PC-9 (cell line): ENCODE measurements at regions not wholly inside any gene's neighbourhood (a gene's known extent, or its start where the extent isn't known, plus 50 kb on each side); places are given as distances from the start of the nearest gene placed in this dataset.

Experiments
- BruUV-seq: library from RNA; stranded (reverse); fragments of 400-500 nt; replicated peaks from 2 replicates; lab custom pipeline; 2021; lab: Mats Ljungman, UMichigan
- CTCF ChIA-PET: fragments of 300-600 bp; sonication (Branson Sonifier 250); formaldehyde crosslinking; loops from one replicate; lab custom pipeline; 2022; ENCODE audit warnings: antibody characterized with exemption; lab: Charles Lee
- POLR2A ChIA-PET: fragments of 300-600 bp; sonication (Branson Sonifier 250); formaldehyde crosslinking; loops from one replicate; lab custom pipeline; 2022; ENCODE audit warnings: antibody characterized with exemption; ENCODE audit not compliant: unreplicated experiment; lab: Charles Lee
- DNase-seq, 2 experiments: peaks; one replicate each; pipeline versions ENCODE4 v3.0.0 to v3.0.0-alpha.2; 2015 to 2022; ENCODE audit warnings: mixed read lengths in 1 of 2
- H2AFZ ChIP-seq: fragments of 200-600 bp; sonication (generic); 2 replicates; pipeline ENCODE4 v1.8.1; 2017; ENCODE audit warnings: antibody characterized with exemption
- H3F3A ChIP-seq: fragments of 200-600 bp; sonication (generic); 2 replicates; pipeline ENCODE4 v1.8.1; 2017; ENCODE audit warnings: antibody characterized with exemption, mild to moderate bottlenecking, low read depth; ENCODE audit not compliant: insufficient read depth
- H3K27ac ChIP-seq: fragments of 200-600 bp; sonication (generic); 2 replicates; pipeline ENCODE4 v1.6.1; 2016; ENCODE audit warnings: mixed run types
- H3K27me3 ChIP-seq: fragments of 200-600 bp; sonication (generic); 2 replicates; pipeline ENCODE4 v1.6.1; 2016; ENCODE audit warnings: low read depth, mixed run types; ENCODE audit not compliant: insufficient read depth
- H3K36me3 ChIP-seq: fragments of 200-600 bp; sonication (generic); 2 replicates; pipeline ENCODE4 v1.6.1; 2016; ENCODE audit warnings: low read depth, mixed run types
- H3K4me1 ChIP-seq: fragments of 200-600 bp; sonication (generic); replicated peaks from 2 replicates; pipeline ENCODE4 v1.6.1; 2016; ENCODE audit warnings: mixed run types; ENCODE audit not compliant: insufficient read depth
- H3K4me2 ChIP-seq: fragments of 200-600 bp; sonication (generic); 2 replicates; pipeline ENCODE4 v1.6.1; 2017; ENCODE audit warnings: mixed run types
- H3K4me3 ChIP-seq: fragments of 200-600 bp; sonication (generic); 2 replicates; pipeline ENCODE4 v1.6.1; 2016; ENCODE audit warnings: mixed run types
- H3K79me2 ChIP-seq: fragments of 200-600 bp; sonication (generic); 2 replicates; pipeline ENCODE4 v1.6.1; 2017; ENCODE audit warnings: low read depth, mixed run types
- H3K9me2 ChIP-seq: fragments of 200-600 bp; sonication (generic); 2 replicates; pipeline ENCODE4 v1.8.1; 2017; ENCODE audit warnings: mild to moderate bottlenecking; ENCODE audit not compliant: insufficient read depth
- H3K9me3 ChIP-seq: fragments of 200-600 bp; sonication (generic); 2 replicates; pipeline ENCODE4 v1.8.1; 2016; ENCODE audit warnings: low read depth; ENCODE audit not compliant: insufficient read depth
- H4K20me1 ChIP-seq: fragments of 200-600 bp; sonication (generic); 2 replicates; pipeline ENCODE4 v1.8.1; 2017; ENCODE audit not compliant: insufficient read depth
- EZH2 ChIP-seq: fragments of 200-600 bp; sonication (generic); IDR thresholded peaks from 2 replicates; pipeline ENCODE4 v1.8.0; 2017; ENCODE audit warnings: antibody characterized with exemption, low read depth
- intact Hi-C: fragments of 100-400 bp; cut with micrococcal nuclease; formaldehyde crosslinking; loops from one replicate; pipeline ENCODE4 v1.10.0; 2022; ENCODE audit not compliant: unreplicated experiment
- TF ChIP-seq, protein P1 (sequence below): fragments of 200-600 bp; sonication (generic); conservative IDR thresholded peaks from 2 replicates; pipeline ENCODE4 v1.6.1; 2017; ENCODE audit warnings: mixed run types, antibody characterized with exemption, mild to moderate bottlenecking, moderate library complexity

DNA sequence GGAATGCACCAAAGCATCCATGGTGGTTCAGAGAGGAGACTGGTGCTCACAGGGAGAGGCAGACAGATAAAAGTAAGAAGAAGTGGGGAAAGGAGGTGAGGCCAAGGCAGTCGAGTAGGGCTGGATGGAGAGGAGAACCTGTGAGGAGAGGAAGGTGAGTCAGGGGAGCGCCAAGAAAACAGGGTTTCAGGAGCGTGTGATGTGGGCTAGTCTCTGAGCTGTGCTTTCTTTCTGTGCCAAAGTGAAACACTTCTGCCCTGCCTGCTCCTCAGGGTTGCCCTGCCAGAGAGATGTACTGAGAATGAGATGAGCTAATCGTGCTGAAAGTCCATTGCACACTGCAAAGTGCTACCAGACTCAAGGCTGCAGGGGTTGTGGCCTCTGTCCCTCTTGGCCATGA lies 310.7 kb upstream of the CCL2 start:
- no peak for DNase-seq
- no peaks in the 10 kb centered on the region for H3K36me3 ChIP-seq
- H2AFZ ChIP-seq = no peak overlapping the region
- no peaks in the 10 kb centered on the region for H3K9me3 ChIP-seq
- H3K79me2 ChIP-seq = no peaks in the 10 kb centered on the region
- H3K4me1 ChIP-seq = no peaks in the 10 kb centered on the region
- no peaks in the 10 kb centered on the region for H3F3A ChIP-seq
- no TSS peak for BruUV-seq
- ChIA-PET POLR2A (no interaction called here), CTCF (no interaction called here)
- H3K4me3 ChIP-seq = no peak overlapping the region
- peaks cover 33% of the 10 kb centered on the region; the same call in 1 of the 2 replicates for H3K27me3 ChIP-seq
- no peak for TF ChIP-seq EZH2
- TF ChIP-seq, protein P1, sequence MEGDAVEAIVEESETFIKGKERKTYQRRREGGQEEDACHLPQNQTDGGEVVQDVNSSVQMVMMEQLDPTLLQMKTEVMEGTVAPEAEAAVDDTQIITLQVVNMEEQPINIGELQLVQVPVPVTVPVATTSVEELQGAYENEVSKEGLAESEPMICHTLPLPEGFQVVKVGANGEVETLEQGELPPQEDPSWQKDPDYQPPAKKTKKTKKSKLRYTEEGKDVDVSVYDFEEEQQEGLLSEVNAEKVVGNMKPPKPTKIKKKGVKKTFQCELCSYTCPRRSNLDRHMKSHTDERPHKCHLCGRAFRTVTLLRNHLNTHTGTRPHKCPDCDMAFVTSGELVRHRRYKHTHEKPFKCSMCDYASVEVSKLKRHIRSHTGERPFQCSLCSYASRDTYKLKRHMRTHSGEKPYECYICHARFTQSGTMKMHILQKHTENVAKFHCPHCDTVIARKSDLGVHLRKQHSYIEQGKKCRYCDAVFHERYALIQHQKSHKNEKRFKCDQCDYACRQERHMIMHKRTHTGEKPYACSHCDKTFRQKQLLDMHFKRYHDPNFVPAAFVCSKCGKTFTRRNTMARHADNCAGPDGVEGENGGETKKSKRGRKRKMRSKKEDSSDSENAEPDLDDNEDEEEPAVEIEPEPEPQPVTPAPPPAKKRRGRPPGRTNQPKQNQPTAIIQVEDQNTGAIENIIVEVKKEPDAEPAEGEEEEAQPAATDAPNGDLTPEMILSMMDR = no peak
- no peaks in the 10 kb centered on the region for H4K20me1 ChIP-seq
- H3K9me2 ChIP-seq = no peaks in the 10 kb centered on the region
- intact Hi-C loops = no loop called here
- no peak overlapping the region for H3K27ac ChIP-seq
- no peak overlapping the region for H3K4me2 ChIP-seq

DNA sequence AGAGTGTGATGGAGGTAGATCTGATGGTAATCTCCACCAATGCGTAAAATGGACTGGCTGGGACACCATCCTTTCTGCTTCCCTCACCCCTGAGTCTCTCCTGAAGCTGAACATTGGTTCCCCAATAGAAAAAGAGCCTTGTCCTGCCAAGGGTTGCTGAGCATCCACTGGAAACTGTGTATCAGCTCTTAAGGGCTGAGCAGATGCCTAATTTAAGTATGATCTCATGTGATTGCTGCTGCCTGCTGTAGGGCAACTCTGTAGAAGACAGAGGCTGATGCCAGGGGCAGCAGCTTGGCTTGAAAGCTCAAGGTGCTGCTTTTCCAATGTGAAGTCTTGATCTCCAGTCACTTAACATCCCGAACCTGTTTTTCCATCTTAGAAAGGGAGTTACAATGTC lies 310.3 kb upstream of the CCL2 start:
- H3K79me2 ChIP-seq = no peaks in the 10 kb centered on the region
- no TSS peak for BruUV-seq
- H3K27ac ChIP-seq = no peak overlapping the region
- ChIA-PET CTCF (no interaction called here), POLR2A (no interaction called here)
- H3K27me3 ChIP-seq = peaks cover 33% of the 10 kb centered on the region; the same call in 1 of the 2 replicates
- H3K9me3 ChIP-seq = no peaks in the 10 kb centered on the region
- intact Hi-C loops = no loop called here
- H3K4me3 ChIP-seq = no peak overlapping the region
- no peak overlapping the region for H2AFZ ChIP-seq
- H3F3A ChIP-seq = no peaks in the 10 kb centered on the region
- TF ChIP-seq, protein P1 = no peak
- no peak for TF ChIP-seq EZH2
- no peaks in the 10 kb centered on the region for H3K4me1 ChIP-seq
- H3K9me2 ChIP-seq = no peaks in the 10 kb centered on the region
- no peak for DNase-seq
- H4K20me1 ChIP-seq = no peaks in the 10 kb centered on the region
- no peaks in the 10 kb centered on the region for H3K36me3 ChIP-seq
- H3K4me2 ChIP-seq = no peak overlapping the region

DNA sequence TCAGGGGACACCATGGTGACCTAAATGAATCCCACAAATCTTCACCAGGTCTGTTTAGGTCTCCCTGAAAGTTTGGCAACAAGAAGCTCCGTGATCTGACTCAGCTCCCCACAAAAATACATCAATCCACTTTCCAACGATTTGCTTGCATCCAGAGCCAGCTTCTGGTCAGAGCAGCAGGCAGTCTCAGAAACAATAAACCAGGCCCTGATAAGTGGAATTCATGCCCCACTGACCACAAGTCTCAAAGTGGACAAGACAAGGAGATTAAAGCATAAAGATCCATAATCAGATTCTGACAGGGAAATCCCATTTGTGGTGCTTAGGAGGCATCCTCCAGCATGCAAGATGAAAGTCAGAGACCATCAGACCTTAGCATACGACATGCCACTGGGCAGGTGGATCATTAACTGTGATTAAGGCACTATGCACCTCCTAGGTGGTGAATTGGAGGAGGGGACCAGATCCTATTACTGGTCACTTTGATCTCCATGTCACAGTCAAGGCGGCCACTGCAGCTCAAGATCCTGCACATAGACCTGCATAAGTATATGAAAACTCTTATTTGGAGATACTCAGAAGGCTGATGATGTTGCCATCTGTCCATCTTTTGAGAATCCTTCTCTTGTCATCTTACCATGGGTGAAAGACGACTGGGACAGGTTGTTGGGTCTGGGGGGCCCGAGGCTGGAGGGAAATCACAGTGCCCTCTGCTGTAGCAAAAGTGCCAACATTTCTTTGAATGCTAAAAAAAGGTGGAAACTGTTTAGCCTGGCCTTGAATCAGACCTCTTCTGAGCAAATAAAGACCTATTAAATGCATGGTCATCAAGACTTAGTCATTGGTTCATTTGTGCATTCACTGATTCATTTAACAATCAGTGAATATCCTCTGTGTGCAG lies 309.2 kb upstream of the CCL2 start:
- H3K9me2 ChIP-seq = no peaks in the 10 kb centered on the region
- H3K36me3 ChIP-seq = no peaks in the 10 kb centered on the region
- TF ChIP-seq, protein P1 = no peak
- no peak for TF ChIP-seq EZH2
- no peak overlapping the region for H2AFZ ChIP-seq
- H3K27ac ChIP-seq = no peak overlapping the region
- no peaks in the 10 kb centered on the region for H3K79me2 ChIP-seq
- H3K4me3 ChIP-seq = no peak overlapping the region
- ChIA-PET CTCF (no interaction called here), POLR2A (no interaction called here)
- intact Hi-C loops = no loop called here
- no TSS peak for BruUV-seq
- DNase-seq = no peak
- peaks cover 33% of the 10 kb centered on the region; the same call in 1 of the 2 replicates for H3K27me3 ChIP-seq
- H3K4me1 ChIP-seq = no peaks in the 10 kb centered on the region
- no peaks in the 10 kb centered on the region for H3F3A ChIP-seq
- no peak overlapping the region for H3K4me2 ChIP-seq
- no peaks in the 10 kb centered on the region for H4K20me1 ChIP-seq
- no peaks in the 10 kb centered on the region for H3K9me3 ChIP-seq
